ENCODE measurements at regions not wholly inside any gene's neighbourhood (a gene's known extent, or its start where the extent isn't known, plus 50 kb on each side); places are given as distances from the start of the nearest gene placed in this dataset.
"Not testable (repeated sequence)": the region's sequence is repeated elsewhere in the genome, so short reads cannot be mapped to it uniquely, and the experiment has no call there.

- DNase-seq (ENCODE audit: low read depth) = no peak
Measured at GRCh38 chr18:68431111-68431921, 283.6 kb downstream of the TMX3 start.

- peak; percentile 26 for DNase-seq (ENCODE audit: low read depth)
Measured at GRCh38 chr18:68429841-68430240, 285.1 kb downstream of the TMX3 start.

- no peak for DNase-seq (ENCODE audit: low read depth)
Measured at GRCh38 chr18:68429111-68429510, 285.8 kb downstream of the TMX3 start.

- DNase-seq (ENCODE audit: low read depth) = no peak
Measured at GRCh38 chr18:68428661-68429060, 286.2 kb downstream of the TMX3 start.

- peak; percentile 83 for DNase-seq (ENCODE audit: low read depth)
Measured at GRCh38 chr18:68427951-68428401, 286.9 kb downstream of the TMX3 start.

- DNase-seq (ENCODE audit: low read depth) = no peak
Measured at GRCh38 chr18:68426731-68427315, 288.1 kb downstream of the TMX3 start.

- DNase-seq (ENCODE audit: low read depth) = no peak
Measured at GRCh38 chr18:68418881-68419280, 296.0 kb downstream of the TMX3 start.

- no peak for DNase-seq (ENCODE audit: low read depth)
Measured at GRCh38 chr18:68418226-68418868, 296.6 kb downstream of the TMX3 start.

GRCh38 chr18:68417826-68418225 is 297.1 kb downstream of the TMX3 start:
- DNase-seq (ENCODE audit: low read depth) = no peak

- no peak for DNase-seq (ENCODE audit: low read depth)
Measured at GRCh38 chr18:68417166-68417799, 297.6 kb downstream of the TMX3 start.

DNA sequence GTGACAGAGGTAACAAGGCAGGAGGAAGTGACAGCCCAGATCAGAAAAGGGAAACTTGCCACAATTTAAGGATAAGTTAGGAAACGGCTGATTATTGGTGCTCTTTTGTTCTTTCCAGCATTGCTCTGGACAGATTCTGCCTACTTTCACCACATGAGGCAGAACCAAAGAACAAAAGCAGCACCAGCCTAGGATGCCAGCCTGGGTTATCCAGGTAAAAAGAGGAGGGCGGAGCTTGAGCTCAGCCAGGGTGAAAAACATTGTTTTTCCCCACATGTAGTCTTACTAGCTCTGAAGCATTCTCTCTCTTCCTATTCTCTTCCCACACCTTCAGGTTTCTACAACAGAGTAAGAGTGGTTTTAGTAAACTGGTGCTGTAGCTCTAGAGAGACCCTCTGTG is 300.5 kb downstream of the TMX3 start:
- no peak for DNase-seq (ENCODE audit: low read depth)

- DNase-seq (ENCODE audit: low read depth) = no peak
Measured at GRCh38 chr18:68409576-68409975, 305.3 kb downstream of the TMX3 start.

DNA sequence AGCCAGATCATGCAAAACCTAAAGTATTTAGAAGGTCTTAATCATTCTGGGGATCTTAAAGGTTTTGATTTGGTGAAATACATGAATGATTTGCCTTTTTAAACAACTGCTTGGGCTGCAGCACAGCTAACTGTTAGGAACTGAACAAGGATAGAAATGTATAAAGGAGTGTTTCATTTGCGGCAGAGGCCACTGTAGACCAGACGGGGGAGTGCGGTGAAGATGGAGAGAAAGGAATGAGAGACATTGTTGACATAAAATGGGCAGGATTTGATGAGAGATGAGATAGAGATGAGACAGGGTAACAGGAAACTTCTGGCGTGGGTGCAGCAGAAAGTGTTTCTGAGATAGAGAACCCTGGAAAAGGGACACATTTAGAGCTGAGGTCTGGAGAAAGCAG is 308.1 kb downstream of the TMX3 start:
- no peak for DNase-seq (ENCODE audit: low read depth)

DNA sequence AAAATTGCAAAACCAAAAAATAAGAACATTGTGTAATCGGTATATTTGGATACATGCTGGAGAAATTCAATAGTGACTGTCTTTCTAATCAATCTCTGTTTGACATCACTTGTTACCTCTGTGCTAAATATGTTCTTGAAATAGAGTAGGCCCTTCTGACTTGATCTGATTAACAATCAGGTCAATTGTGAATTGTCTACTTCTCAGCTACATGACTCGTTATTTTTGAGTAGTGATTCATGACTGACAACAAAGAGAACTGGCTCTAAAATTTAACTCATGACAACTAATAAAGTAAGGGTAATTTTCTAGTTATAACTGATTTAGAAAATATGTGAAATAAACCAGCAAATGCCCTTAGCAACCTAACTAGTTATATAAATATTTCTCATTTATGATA is 312.1 kb downstream of the TMX3 start:
- DNase-seq (ENCODE audit: low read depth) = peak; percentile 36

- no peak for DNase-seq (ENCODE audit: low read depth)
Measured at GRCh38 chr18:68400889-68401288, 314.0 kb downstream of the TMX3 start.

GRCh38 chr18:68399721-68400120 is 315.2 kb downstream of the TMX3 start:
- DNase-seq (ENCODE audit: low read depth) = no peak

- peak; percentile 13 for DNase-seq (ENCODE audit: low read depth)
Measured at GRCh38 chr18:68397241-68398035, 317.5 kb downstream of the TMX3 start.

GRCh38 chr18:68394705-68395104 is 320.2 kb downstream of the TMX3 start:
- DNase-seq (ENCODE audit: low read depth) = peak; percentile 51

DNA sequence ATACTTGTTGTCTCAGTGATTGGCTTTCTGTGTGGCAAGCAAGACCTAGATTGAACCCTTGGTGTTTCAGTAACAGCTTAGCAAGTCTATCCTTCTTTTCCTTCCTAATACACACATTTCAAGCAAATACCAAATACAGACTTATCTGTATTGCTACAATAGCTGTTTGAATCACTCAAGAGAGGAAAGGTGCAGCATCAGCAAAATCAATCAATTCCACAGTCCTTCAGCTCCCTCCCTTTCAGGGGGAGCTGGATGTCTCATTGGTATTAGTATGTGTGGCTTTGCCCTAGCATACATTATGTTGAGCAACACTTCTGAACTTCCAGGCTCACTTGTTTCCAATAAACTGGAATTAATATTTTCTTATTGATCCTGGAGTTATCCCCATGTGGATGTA is 323.1 kb downstream of the TMX3 start:
- no peak for DNase-seq (ENCODE audit: low read depth)

- no peak for DNase-seq (ENCODE audit: low read depth)
Measured at GRCh38 chr18:68387246-68387645, 327.7 kb downstream of the TMX3 start.

DNA sequence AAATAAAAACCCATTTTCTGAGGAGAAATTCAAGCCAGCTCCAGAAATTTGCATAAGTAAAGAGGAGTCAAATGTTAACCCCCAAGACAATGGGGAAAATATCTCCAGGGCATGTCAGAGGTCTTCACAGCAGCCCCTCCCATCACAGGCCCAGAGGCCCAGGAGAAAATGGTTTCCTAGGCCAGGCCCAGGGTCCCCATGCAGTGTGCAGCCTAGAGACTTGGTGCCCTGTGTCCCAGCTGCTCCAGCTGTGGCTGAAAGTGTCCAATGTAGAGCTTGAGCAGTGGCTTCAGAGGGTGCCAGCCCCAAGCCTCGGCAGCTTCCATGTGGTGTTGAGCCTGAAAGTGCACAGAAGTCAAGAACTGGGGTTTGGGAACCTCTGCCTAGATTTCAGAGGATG is 330.9 kb downstream of the TMX3 start:
- DNase-seq (ENCODE audit: low read depth) = not testable (repeated sequence)
